ENCODE measurements at regions not wholly inside any gene's neighbourhood (a gene's known extent, or its start where the extent isn't known, plus 50 kb on each side); places are given as distances from the start of the nearest gene placed in this dataset.

- peaks cover 1% of the 10 kb centered on the region for H3K27me3 Mint-ChIP-seq
- no peak overlapping the region for H3K4me3 Mint-ChIP-seq
- intact Hi-C loops (cut with micrococcal nuclease), result no loop called here
- ChIA-PET CTCF (no interaction called here), POLR2A (no interaction called here)
- DNase-seq (no peak), ATAC-seq (ENCODE audit: low read depth) (no peak)
- H3K36me3 Mint-ChIP-seq (ENCODE audit: low read depth), result no peaks in the 10 kb centered on the region
- no peaks in the 10 kb centered on the region for H3K4me1 Mint-ChIP-seq
- TF ChIP-seq CTCF (IDR thresholded peaks at IDR 0.05), result no peak
- no peaks in the 10 kb centered on the region for H3K9me3 Mint-ChIP-seq
- no peak overlapping the region for H3K27ac Mint-ChIP-seq
Measured at GRCh38 chr10:117924820-117925219, 121.9 kb downstream of the RAB11FIP2 start.

GRCh38 chr10:117925369-117925768 is 121.4 kb downstream of the RAB11FIP2 start:
- peaks cover 2% of the 10 kb centered on the region for H3K27me3 Mint-ChIP-seq

GRCh38 chr10:117926491-117926890 is 120.2 kb downstream of the RAB11FIP2 start:
- ATAC-seq (ENCODE audit: low read depth) (no peak), DNase-seq (no peak)
- no peaks in the 10 kb centered on the region for H3K9me3 Mint-ChIP-seq
- no peak for TF ChIP-seq CTCF (IDR thresholded peaks at IDR 0.05)
- POLR2A ChIA-PET, result no interaction called here
- H3K4me3 Mint-ChIP-seq, result no peak overlapping the region
- CTCF ChIA-PET, result no interaction called here
- peaks cover 2% of the 10 kb centered on the region for H3K27me3 Mint-ChIP-seq
- no peak overlapping the region for H3K27ac Mint-ChIP-seq
- no peaks in the 10 kb centered on the region for H3K4me1 Mint-ChIP-seq
- H3K36me3 Mint-ChIP-seq (ENCODE audit: low read depth), result no peaks in the 10 kb centered on the region
- intact Hi-C loops (cut with micrococcal nuclease), result no loop called here

More at GRCh38 chr10:117925369-117925768, 121.4 kb downstream of the RAB11FIP2 start:
- ChIA-PET POLR2A (no interaction called here), CTCF (no interaction called here)
- no peak overlapping the region for H3K27ac Mint-ChIP-seq
- DNase-seq, result no peak
- no peak for TF ChIP-seq CTCF (IDR thresholded peaks at IDR 0.05)
- H3K9me3 Mint-ChIP-seq, result no peaks in the 10 kb centered on the region
- intact Hi-C loops (cut with micrococcal nuclease), result no loop called here
- H3K36me3 Mint-ChIP-seq (ENCODE audit: low read depth), result no peaks in the 10 kb centered on the region
- no peaks in the 10 kb centered on the region for H3K4me1 Mint-ChIP-seq
- no peak for ATAC-seq (ENCODE audit: low read depth)
- no peak overlapping the region for H3K4me3 Mint-ChIP-seq

- Mint-ChIP-seq H3K4me1 (no peaks in the 10 kb centered on the region), H3K27me3 (peaks cover 2% of the 10 kb centered on the region), H3K4me3 (no peak overlapping the region), H3K9me3 (no peaks in the 10 kb centered on the region), H3K36me3 (ENCODE audit: low read depth) (no peaks in the 10 kb centered on the region), H3K27ac (no peak overlapping the region)
- intact Hi-C loops (cut with micrococcal nuclease), result no loop called here
- ATAC-seq (ENCODE audit: low read depth) (no peak), DNase-seq (no peak)
- ChIA-PET CTCF (no interaction called here), POLR2A (no interaction called here)
- TF ChIP-seq CTCF (IDR thresholded peaks at IDR 0.05), result no peak
Measured at GRCh38 chr10:117927332-117927731, 119.4 kb downstream of the RAB11FIP2 start.

GRCh38 chr10:117927871-117928270 is 118.9 kb downstream of the RAB11FIP2 start:
- intact Hi-C loops (cut with micrococcal nuclease), result no loop called here
- Mint-ChIP-seq H3K27ac (no peak overlapping the region), H3K4me3 (no peak overlapping the region), H3K9me3 (no peaks in the 10 kb centered on the region), H3K36me3 (ENCODE audit: low read depth) (no peaks in the 10 kb centered on the region), H3K4me1 (no peaks in the 10 kb centered on the region), H3K27me3 (peaks cover 2% of the 10 kb centered on the region)
- ChIA-PET CTCF (no interaction called here), POLR2A (no interaction called here)
- TF ChIP-seq CTCF (IDR thresholded peaks at IDR 0.05), result no peak
- ATAC-seq (ENCODE audit: low read depth) (no peak), DNase-seq (no peak)

All from activated B cell treated with CpG ODN at 0.5 μM for 24 hours (primary cell).